Testis (tissue), 2 donors: ENCODE measurements at regions not wholly inside any gene's neighbourhood (a gene's known extent, or its start where the extent isn't known, plus 50 kb on each side); places are given as distances from the start of the nearest gene placed in this dataset.

ENCODE experiments used
- DNase-seq: peaks from one replicate; pipeline ENCODE4 v3.0.0-alpha.2; 2019
- H3K27ac ChIP-seq, 2 donors: fragments of 200-600 bp; sonication (generic); one replicate each; pipeline ENCODE4 v1.5.1; 2019
- H3K27me3 ChIP-seq: fragments of 200-600 bp; sonication (generic); one replicate; pipeline ENCODE4 v1.5.1; 2019
- H3K36me3 ChIP-seq: fragments of 200-600 bp; sonication (generic); one replicate; pipeline ENCODE4 v1.5.1; 2017; ENCODE audit warnings: low read depth; ENCODE audit errors: missing control alignments
- H3K4me1 ChIP-seq: fragments of 200-600 bp; sonication (generic); one replicate; pipeline ENCODE4 v1.5.1; 2019
- H3K4me3 ChIP-seq, 2 donors: fragments of 200-600 bp; sonication (generic); one replicate each; pipeline ENCODE4 v1.5.1; 2017 to 2019
- H3K9me3 ChIP-seq: fragments of 200-600 bp; sonication (generic); one replicate; pipeline ENCODE4 v1.5.1; 2017
- CTCF ChIP-seq, 3 experiments: fragments of 450-650 bp in 2 of 3; fragments of 200-600 bp in 1 of 3; sonication (generic) in 1 of 3; IDR thresholded peaks; one replicate each; pipeline ENCODE4 v1.5.1; 2016 to 2019; ENCODE audit warnings: antibody characterized with exemption in 3 of 3, mild to moderate bottlenecking in 2 of 3, moderate library complexity in 1 of 3
- POLR2A ChIP-seq: fragments of 450-650 bp; IDR thresholded peaks from one replicate; pipeline ENCODE4 v1.6.1; 2017; ENCODE audit warnings: antibody characterized with exemption, mild to moderate bottlenecking, moderate library complexity
- WGBS, 2 donors: methylation state at CpG; one replicate each; pipeline ENCODE4 v1.1.5; 2018; 5-methylcytosine and 5-hydroxymethylcytosine counted together
- intact Hi-C: fragments of 100-400 bp; cut with DNase I; formaldehyde crosslinking; loops from one replicate; pipeline ENCODE4 v1.15.1; 2023; ENCODE audit warnings: low total_unique reads

DNA sequence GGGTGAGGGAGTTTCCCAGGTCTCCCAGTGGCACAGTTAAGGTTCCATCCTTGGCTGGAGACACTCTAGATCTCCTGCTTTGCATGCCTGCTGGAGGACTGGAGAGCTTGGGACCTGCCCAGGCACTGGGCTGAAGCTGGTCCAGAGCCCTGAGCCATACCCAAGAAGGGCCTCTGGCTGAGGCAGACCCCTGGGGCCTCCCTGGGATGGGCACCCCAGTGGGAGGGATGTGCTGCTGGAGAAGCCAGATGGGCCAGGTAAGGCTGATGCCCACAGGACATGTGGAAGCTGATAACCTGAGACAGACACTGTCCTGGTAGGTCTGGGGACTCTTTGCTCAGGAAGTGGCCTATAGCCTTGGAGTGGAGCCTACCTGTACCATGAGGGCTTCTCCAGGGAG lies 160.7 kb downstream of the TFCP2L1 start:
- no peaks in the 10 kb centered on the region for H3K27me3 ChIP-seq
- H3K4me3 ChIP-seq: no peak overlapping the region
- DNase-seq: no peak
- no peaks in the 10 kb centered on the region for H3K4me1 ChIP-seq
- intact Hi-C loops: no loop called here
- H3K9me3 ChIP-seq: no peaks in the 10 kb centered on the region
- H3K27ac ChIP-seq: no peak overlapping the region
- H3K36me3 ChIP-seq: no peaks in the 10 kb centered on the region
- no peak for TF ChIP-seq CTCF (IDR thresholded peaks at IDR 0.05)
- TF ChIP-seq POLR2A: no peak

DNA sequence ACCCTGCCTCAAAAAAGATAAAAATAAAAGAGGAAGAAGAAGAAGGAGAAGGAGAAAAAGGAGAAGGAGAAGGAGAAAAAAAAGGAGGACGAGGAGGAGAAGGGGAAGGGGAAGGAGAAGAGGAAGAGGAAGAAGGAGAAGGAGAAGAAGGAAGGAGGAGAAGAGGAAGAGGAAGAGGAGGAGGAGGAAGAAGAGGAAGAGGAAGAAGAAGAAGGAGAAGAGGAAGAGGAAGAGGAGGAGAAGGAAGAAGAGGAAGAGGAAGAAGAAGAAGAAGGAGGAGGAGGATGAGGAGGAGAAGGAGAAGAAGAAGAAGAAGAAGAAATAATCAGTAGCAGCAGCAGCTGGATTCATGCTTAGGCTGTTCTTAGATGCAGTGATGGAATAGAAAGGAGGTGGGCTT lies 159.7 kb downstream of the TFCP2L1 start:
- TF ChIP-seq CTCF (IDR thresholded peaks at IDR 0.05) (no peak), POLR2A (no peak)
- 71 to 94% methylated on average over 1 of the region's 1 CpG for WGBS, 2 donors
- Histone ChIP-seq H3K4me3 (no peak overlapping the region), H3K27ac (no peak overlapping the region), H3K27me3 (no peaks in the 10 kb centered on the region), H3K9me3 (no peaks in the 10 kb centered on the region), H3K4me1 (no peaks in the 10 kb centered on the region), H3K36me3 (no peaks in the 10 kb centered on the region)
- no peak for DNase-seq
- intact Hi-C loops: no loop called here

DNA sequence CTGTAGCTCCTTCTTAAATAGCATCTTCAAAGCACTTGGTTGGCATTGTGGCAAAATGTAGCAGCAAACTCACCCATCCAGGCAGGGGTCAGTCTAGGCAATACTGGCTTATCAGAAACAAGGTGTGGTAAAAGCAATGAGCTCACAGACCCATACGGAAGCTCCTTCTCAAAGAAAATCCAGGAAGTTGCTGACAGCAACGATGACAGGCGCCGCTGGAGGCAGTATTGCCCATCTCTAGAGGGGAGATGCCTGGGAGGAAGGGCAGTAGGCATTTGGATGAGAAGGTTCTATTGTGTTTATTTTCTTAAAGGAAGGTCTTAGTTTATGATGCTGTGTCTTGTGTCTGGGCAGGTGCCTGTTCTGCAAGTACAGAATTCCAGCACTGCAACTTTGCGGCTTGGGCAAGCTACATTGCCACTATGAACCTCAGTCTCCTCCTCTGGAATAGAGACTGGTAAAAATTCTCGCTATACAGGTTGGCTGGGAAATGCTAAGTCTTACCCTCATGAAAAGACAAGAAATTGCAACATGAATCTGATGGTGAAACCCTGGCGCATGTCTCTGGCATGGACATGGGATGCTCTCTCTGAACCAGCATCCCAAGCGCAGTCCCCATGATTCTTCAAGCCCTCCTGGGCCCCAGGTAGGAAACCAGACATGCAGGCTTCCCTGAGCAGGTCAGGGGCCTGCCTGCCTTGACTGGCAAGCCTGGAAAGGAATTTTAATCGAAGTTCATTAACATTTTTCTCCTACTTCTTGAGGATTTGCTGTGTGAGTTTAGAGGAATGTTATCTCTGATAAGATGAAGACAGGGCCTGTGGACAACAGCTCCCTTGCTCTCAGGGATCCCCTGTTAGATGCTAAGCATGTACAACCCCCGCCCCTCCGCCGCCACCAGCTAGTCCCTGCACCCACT lies 156.0 kb downstream of the TFCP2L1 start:
- peak; percentile 37 for DNase-seq
- no peaks in the 10 kb centered on the region for H3K4me1 ChIP-seq
- intact Hi-C loops: no loop called here
- no peak overlapping the region for H3K4me3 ChIP-seq
- no peaks in the 10 kb centered on the region for H3K9me3 ChIP-seq
- no peaks in the 10 kb centered on the region for H3K27me3 ChIP-seq
- TF ChIP-seq CTCF (IDR thresholded peaks at IDR 0.05) (peak in 1 of 3 experiments; percentile 44), POLR2A (no peak)
- no peaks in the 10 kb centered on the region for H3K36me3 ChIP-seq
- H3K27ac ChIP-seq: no peak overlapping the region
- 72 to 78% methylated on average over 12 of the region's 12 CpGs for WGBS, 2 donors

- Histone ChIP-seq H3K9me3 (no peaks in the 10 kb centered on the region), H3K27me3 (no peaks in the 10 kb centered on the region), H3K4me1 (no peaks in the 10 kb centered on the region), H3K4me3 (no peak overlapping the region), H3K27ac (no peak overlapping the region), H3K36me3 (no peaks in the 10 kb centered on the region)
- no peak for TF ChIP-seq CTCF (IDR thresholded peaks at IDR 0.05)
- TF ChIP-seq POLR2A: no peak
- no peak for DNase-seq
- intact Hi-C loops: no loop called here
- WGBS, 2 donors: 98% methylated on average over 6 of the region's 6 CpGs; no CpG with 5 or more reads in 1 of the 2 donors
These were observed 155.3 kb downstream of the TFCP2L1 start for GRCh38 chr2:121129692-121130091.
